H1 (cell line): ENCODE measurements at regions not wholly inside any gene's neighbourhood (a gene's known extent, or its start where the extent isn't known, plus 50 kb on each side); places are given as distances from the start of the nearest gene placed in this dataset.
A peak's percentile ranks its signal among the peaks of the same experiment; 100 is the strongest.

Experiments
- CTCF ChIA-PET: fragments of 300-600 bp; sonication (Branson Sonifier 250); formaldehyde crosslinking; loops from one replicate; lab custom pipeline; 2021; ENCODE audit not compliant: partially characterized antibody; lab: Charles Lee
- POLR2A ChIA-PET: fragments of 300-600 bp; sonication (Branson Sonifier 250); formaldehyde crosslinking; loops from one replicate; lab custom pipeline; 2021; ENCODE audit warnings: inconsistent platforms; ENCODE audit not compliant: partially characterized antibody; lab: Charles Lee
- DNase-seq, 2 experiments: peaks; one replicate each; pipeline versions ENCODE4 v3.0.0 to v3.0.0-alpha.2; 2010 to 2022; ENCODE audit warnings: low spot score in 2 of 2, low read depth in 1 of 2, mixed read lengths in 1 of 2
- FAIRE-seq: peaks from 2 replicates; lab custom pipeline; 2011; peaks lifted over from hg19 to GRCh38; lab: Jason Lieb, UNC
- H2AFZ ChIP-seq: 2 replicates; pipeline ENCODE4 v1.8.1; 2012; ENCODE audit warnings: low read length, inconsistent platforms
- H2AK5ac ChIP-seq: 2 replicates; pipeline ENCODE4 v1.6.1; 2013; ENCODE audit warnings: low read depth, low read length
- H2BK120ac ChIP-seq: replicated peaks from 2 replicates; pipeline ENCODE3; 2013; ENCODE audit warnings: low read depth, low read length, inconsistent platforms
- H2BK12ac ChIP-seq: 2 replicates; pipeline ENCODE4 v1.6.1; 2013; ENCODE audit warnings: low read depth, low read length
- H2BK15ac ChIP-seq: 2 replicates; pipeline ENCODE4 v1.6.1; 2013; ENCODE audit warnings: low read length
- H2BK20ac ChIP-seq: 2 replicates; pipeline ENCODE4 v1.6.1; 2013; ENCODE audit warnings: low read length
- H2BK5ac ChIP-seq: 2 replicates; pipeline ENCODE4 v1.6.1; 2013; ENCODE audit warnings: low read depth, low read length
- H3K14ac ChIP-seq: 2 replicates; pipeline ENCODE4 v1.6.1; 2013; ENCODE audit warnings: inconsistent platforms; ENCODE audit not compliant: insufficient read length
- H3K18ac ChIP-seq: 2 replicates; pipeline ENCODE4 v1.6.1; 2013; ENCODE audit warnings: low read length; ENCODE audit errors: extremely low read depth
- H3K23ac ChIP-seq: 2 replicates; pipeline ENCODE4 v1.6.1; 2013; ENCODE audit warnings: inconsistent platforms; ENCODE audit not compliant: insufficient read length
- H3K23me2 ChIP-seq: 2 replicates; pipeline ENCODE4 v1.6.1; 2013; ENCODE audit warnings: low read depth, low read length
- H3K27ac ChIP-seq: 2 replicates; pipeline ENCODE4 v1.6.1; 2011; ENCODE audit warnings: low read depth, low read length, inconsistent platforms
- H3K27me3 ChIP-seq, 4 experiments: replicated peaks in 1 of 4; 1 replicate in 1 of 4; 2 replicates in 3 of 4; pipeline versions ENCODE4 v1.6.1 to v1.8.1; 2011 to 2013; ENCODE audit warnings: low read length in 3 of 4, mild to moderate bottlenecking in 3 of 4, inconsistent platforms in 2 of 4, mixed read lengths in 2 of 4, moderate library complexity in 1 of 4; ENCODE audit not compliant: control insufficient read depth in 3 of 4, insufficient read depth in 3 of 4; ENCODE audit errors: extremely low read depth in 1 of 4
- H3K36me3 ChIP-seq, 4 experiments: 2 replicates each; pipeline versions ENCODE4 v1.6.1 to v1.8.1; 2011 to 2013; ENCODE audit warnings: mild to moderate bottlenecking in 4 of 4, low read length in 3 of 4, moderate library complexity in 2 of 4, control low read depth in 1 of 4, inconsistent platforms in 1 of 4; ENCODE audit not compliant: insufficient read depth in 4 of 4, control insufficient read depth in 2 of 4
- H3K4ac ChIP-seq: replicated peaks from 2 replicates; pipeline ENCODE3; 2013; ENCODE audit warnings: low read length, low read depth, mixed read lengths, inconsistent platforms; ENCODE audit not compliant: insufficient read length
- H3K4me1 ChIP-seq, 4 experiments: replicated peaks in 1 of 4; 1 replicate in 1 of 4; 2 replicates in 3 of 4; pipeline versions ENCODE4 v1.6.1 to v1.8.1; 2011 to 2013; ENCODE audit warnings: low read length in 3 of 4, inconsistent platforms in 2 of 4, mixed read lengths in 1 of 4; ENCODE audit not compliant: insufficient read depth in 4 of 4, control insufficient read depth in 3 of 4
- H3K4me2 ChIP-seq, 2 experiments: 2 replicates each; pipeline versions ENCODE4 v1.6.1 to v1.8.1; 2011 to 2013; ENCODE audit warnings: low read depth in 2 of 2, low read length in 2 of 2, control low read depth in 1 of 2, inconsistent platforms in 1 of 2, mild to moderate bottlenecking in 1 of 2; ENCODE audit not compliant: insufficient read depth in 1 of 2
- H3K4me3 ChIP-seq, 4 experiments: fragments of 200-600, 300-600 bp in 1 of 4; sonication (generic), shearing (Covaris generic), sonication (Bioruptor Twin) in 1 of 4; 2 replicates each; pipeline versions ENCODE4 v1.5.1 to v1.8.1; 2011 to 2016; ENCODE audit warnings: low read length in 4 of 4, low read depth in 3 of 4, control low read depth in 2 of 4, inconsistent platforms in 2 of 4, mild to moderate bottlenecking in 2 of 4, mixed read lengths in 1 of 4, moderate library complexity in 1 of 4; ENCODE audit not compliant: insufficient read depth in 2 of 4; ENCODE audit errors: extremely low read depth in 1 of 4
- H3K56ac ChIP-seq: replicated peaks from 2 replicates; pipeline ENCODE3; 2013; ENCODE audit warnings: low read depth, mild to moderate bottlenecking, mixed read lengths, low read length, inconsistent platforms; ENCODE audit not compliant: insufficient read length
- H3K79me1 ChIP-seq: 2 replicates; pipeline ENCODE4 v1.6.1; 2013; ENCODE audit warnings: low read depth, low read length, control low read depth
- H3K79me2 ChIP-seq, 2 experiments: 2 replicates each; pipeline versions ENCODE4 v1.6.1 to v1.8.1; 2012 to 2013; ENCODE audit warnings: low read length in 2 of 2, mild to moderate bottlenecking in 2 of 2, inconsistent platforms in 1 of 2; ENCODE audit not compliant: insufficient read depth in 2 of 2, control insufficient read depth in 1 of 2
- H3K9ac ChIP-seq, 4 experiments: replicated peaks in 1 of 4; 1 replicate in 1 of 4; 2 replicates in 3 of 4; pipeline versions ENCODE4 v1.6.1 to v1.8.1; 2011 to 2013; ENCODE audit warnings: low read depth in 3 of 4, low read length in 3 of 4, control low read depth in 2 of 4, mild to moderate bottlenecking in 2 of 4, moderate library complexity in 2 of 4, inconsistent platforms in 1 of 4; ENCODE audit errors: extremely low read depth in 1 of 4
- H3K9me3 ChIP-seq, 2 experiments: 2 replicates each; pipeline versions ENCODE4 v1.6.1 to v1.8.1; 2012 to 2013; ENCODE audit warnings: mild to moderate bottlenecking in 2 of 2, moderate library complexity in 2 of 2, control low read depth in 1 of 2, inconsistent platforms in 1 of 2, low read depth in 1 of 2, low read length in 1 of 2, mixed read lengths in 1 of 2; ENCODE audit not compliant: insufficient read depth in 2 of 2
- H4K20me1 ChIP-seq, 2 experiments: replicated peaks in 1 of 2; 2 replicates each; pipeline versions ENCODE3 to v1.8.1; 2011 to 2013; ENCODE audit warnings: inconsistent platforms in 2 of 2, low read length in 2 of 2, mild to moderate bottlenecking in 1 of 2; ENCODE audit not compliant: insufficient read depth in 2 of 2, control insufficient read depth in 1 of 2
- H4K5ac ChIP-seq: 2 replicates; pipeline ENCODE4 v1.6.1; 2013; ENCODE audit warnings: low read length, low read depth, mixed read lengths, inconsistent platforms; ENCODE audit not compliant: insufficient read length
- H4K8ac ChIP-seq: 2 replicates; pipeline ENCODE4 v1.8.0; 2013; ENCODE audit warnings: mild to moderate bottlenecking, moderate library complexity, low read length, inconsistent platforms; ENCODE audit not compliant: insufficient read depth; ENCODE audit errors: extremely low read depth
- H4K91ac ChIP-seq: replicated peaks from 2 replicates; pipeline ENCODE3; 2013; ENCODE audit warnings: low read length, mixed read lengths, inconsistent platforms; ENCODE audit not compliant: insufficient read length
- BACH1 ChIP-seq: IDR thresholded peaks from 2 replicates; pipeline ENCODE4 v1.6.1; 2012; ENCODE audit warnings: low read length, improper control_type of control experiment
- CTCF ChIP-seq, 3 experiments: IDR thresholded peaks; 1 replicate in 2 of 3; 2 replicates in 1 of 3; pipeline versions ENCODE4 v1.5.1 to v1.6.1; 2011; ENCODE audit warnings: low read length in 3 of 3, mild to moderate bottlenecking in 3 of 3, inconsistent platforms in 2 of 3, low read depth in 1 of 3, moderate library complexity in 1 of 3; ENCODE audit not compliant: insufficient read depth in 1 of 3; ENCODE audit errors: control extremely low read depth in 1 of 3
- EZH2 ChIP-seq: fragments of 200-600 bp; sonication (generic); IDR thresholded peaks from 2 replicates; pipeline ENCODE4 v1.7.1; 2012; ENCODE audit warnings: low read depth, mild to moderate bottlenecking, moderate library complexity, low read length, inconsistent platforms; ENCODE audit not compliant: severe bottlenecking
- GTF2F1 ChIP-seq: IDR thresholded peaks from 2 replicates; pipeline ENCODE4 v1.6.1; 2012; ENCODE audit warnings: low read depth, low read length, improper control_type of control experiment, borderline replicate concordance
- HDAC2 ChIP-seq, 2 experiments: fragments of 300-600 bp in 1 of 2; sonication (generic) in 1 of 2; IDR thresholded peaks; 2 replicates each; pipeline ENCODE4 v1.6.1; 2011 to 2012; ENCODE audit warnings: low read depth in 2 of 2, low read length in 2 of 2, mild to moderate bottlenecking in 2 of 2, moderate library complexity in 2 of 2, borderline replicate concordance in 1 of 2, inconsistent platforms in 1 of 2
- NANOG ChIP-seq: IDR thresholded peaks from 2 replicates; pipeline ENCODE4 v1.6.1; 2011; ENCODE audit warnings: low read length, low read depth, mild to moderate bottlenecking, inconsistent platforms; ENCODE audit not compliant: insufficient read depth, poor library complexity, severe bottlenecking
- RAD21 ChIP-seq, 2 experiments: IDR thresholded peaks in 1 of 2; conservative IDR thresholded peaks in 1 of 2; 2 replicates each; pipeline ENCODE4 v1.6.1; 2011; ENCODE audit warnings: low read depth in 2 of 2, low read length in 2 of 2, improper control_type of control experiment in 1 of 2, inconsistent platforms in 1 of 2, mild to moderate bottlenecking in 1 of 2, moderate library complexity in 1 of 2
- RNF2 ChIP-seq: fragments of 200-900, 300-1000 bp; sonication (generic); IDR thresholded peaks from 2 replicates; pipeline ENCODE4 v1.7.1; 2016; ENCODE audit warnings: borderline replicate concordance, low read depth, mild to moderate bottlenecking, antibody characterized with exemption, low read length; ENCODE audit not compliant: poor library complexity, severe bottlenecking; ENCODE audit errors: missing control alignments
- RXRA ChIP-seq: IDR thresholded peaks from 2 replicates; pipeline ENCODE4 v1.6.1; 2011; ENCODE audit warnings: low read depth, mild to moderate bottlenecking, low read length, moderate library complexity; ENCODE audit not compliant: insufficient read depth
- SP4 ChIP-seq: IDR thresholded peaks from 2 replicates; pipeline ENCODE4 v1.6.1; 2012; ENCODE audit warnings: low read length, inconsistent platforms
- WGBS, 2 experiments: shearing (Covaris generic) in 1 of 2; methylation state at CpG; one replicate each; pipeline versions ENCODE4 v1.1.6 to v1.1.7; 2013 to 2015; ENCODE audit warnings: low lambda C conversion rate in 2 of 2, mixed read lengths in 2 of 2, inconsistent platforms in 1 of 2, low coverage in 1 of 2, missing lambda C conversion rate in 1 of 2; ENCODE audit not compliant: insufficient replicate concordance in 2 of 2, insufficient coverage in 1 of 2, insufficient read length in 1 of 2; ENCODE audit errors: extremely low coverage in 1 of 2, missing lambda C conversion rate in 1 of 2; 5-methylcytosine and 5-hydroxymethylcytosine counted together

DNA sequence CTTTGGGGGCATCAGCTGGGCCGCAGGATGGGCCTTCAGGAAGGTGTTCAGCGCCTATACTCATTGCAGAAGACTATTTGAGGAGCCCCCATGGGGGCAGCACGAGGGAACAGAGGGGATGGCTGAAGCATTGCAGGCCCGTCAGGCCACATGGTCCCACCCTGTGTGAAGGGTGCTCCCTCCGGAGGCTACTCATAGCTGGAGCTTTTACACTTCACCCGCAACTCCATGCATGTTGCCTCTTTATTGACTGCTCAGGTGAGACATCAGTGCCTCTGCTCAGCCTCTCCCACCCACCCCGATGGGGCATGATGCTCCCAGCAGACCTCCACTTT, 1500.9 kb downstream of the TBC1D22A start:
- CTCF ChIA-PET, result interaction anchor here (1.9 kb wide), 1 partner anchor 25 kb away, joined by 5 read pairs; no protein-coding TSS in a partner anchor
- no peak overlapping the region; the same call in 1 of the 2 replicates for H3K18ac ChIP-seq
- DNase-seq (no peak), FAIRE-seq (no peak)
- 94% methylated on average over 7 of the region's 7 CpGs; no CpG with 5 or more reads in 1 of the 2 experiments for WGBS, 2 experiments
- no peak overlapping the region for H2AK5ac ChIP-seq
- H3K4me3 ChIP-seq, result no peak overlapping the region
- peaks cover 0 to 3% (median 0%) of the 10 kb centered on the region in 4 experiments; a peak in 1 of 7 replicates for H3K4me1 ChIP-seq
- H3K36me3 ChIP-seq, result no peaks in the 10 kb centered on the region
- H4K5ac ChIP-seq, result no peak overlapping the region
- H3K27ac ChIP-seq, result no peak overlapping the region
- H4K20me1 ChIP-seq, result no peaks in the 10 kb centered on the region
- H2BK5ac ChIP-seq, result no peak overlapping the region
- H2BK12ac ChIP-seq, result no peak overlapping the region
- POLR2A ChIA-PET, result no interaction called here
- no peak overlapping the region for H2BK20ac ChIP-seq
- no peak overlapping the region for H3K4ac ChIP-seq
- no peaks in the 10 kb centered on the region for H3K79me1 ChIP-seq
- H3K23me2 ChIP-seq, result peaks cover 6% of the 10 kb centered on the region; the same call in 1 of the 2 replicates
- H3K56ac ChIP-seq, result no peak overlapping the region
- H3K9ac ChIP-seq, result no peak overlapping the region
- H3K9me3 ChIP-seq, result no peaks in the 10 kb centered on the region; a peak in 1 of 4 replicates
- H3K14ac ChIP-seq, result no peak overlapping the region
- H3K27me3 ChIP-seq, result no peaks in the 10 kb centered on the region; a peak in 1 of 7 replicates
- no peak overlapping the region for H4K8ac ChIP-seq
- H2BK120ac ChIP-seq, result no peak overlapping the region
- no peak overlapping the region for H3K4me2 ChIP-seq
- no peak overlapping the region for H2AFZ ChIP-seq
- no peak overlapping the region for H4K91ac ChIP-seq
- H3K23ac ChIP-seq, result no peak overlapping the region
- H3K79me2 ChIP-seq, result no peaks in the 10 kb centered on the region
- H2BK15ac ChIP-seq, result no peak overlapping the region
- TF ChIP-seq HDAC2 (IDR thresholded peaks at IDR 0.05; ENCODE audit: borderline replicate concordance in 1 of 2, low read depth in 2 of 2, low read length in 2 of 2) (no peak), EZH2 (no peak), RAD21 (IDR thresholded peaks at IDR 0.05 in 1 of 2, conservative IDR thresholded peaks at IDR 0.05 in 1 of 2; ENCODE audit: low read depth in 2 of 2, low read length in 2 of 2) (peak; percentile 15 to 32; a peak in 2 of 4 replicates), BACH1 (no peak), NANOG (no peak), RNF2 (no peak), SP4 (no peak), CTCF (IDR thresholded peaks at IDR 0.05; ENCODE audit: control extremely low read depth in 1 of 3, insufficient read depth in 1 of 3, low read depth in 1 of 3, low read length in 3 of 3) (peak in 1 of 3 experiments; percentile 9; a peak in 1 of 4 replicates), RXRA (no peak), GTF2F1 (no peak)
